GM12878 (cell line): ENCODE measurements at regions not wholly inside any gene's neighbourhood (a gene's known extent, or its start where the extent isn't known, plus 50 kb on each side); places are given as distances from the start of the nearest gene placed in this dataset.

ENCODE experiments used
- ATAC-seq: fragments of 200-7000 bp; cut with Tn5 transposase; 3 replicates; pipeline ENCODE4 v1.9.1; 2020; ENCODE audit warnings: mild to moderate bottlenecking, moderate library complexity
- BruUV-seq: library from RNA; stranded (reverse); fragments of 400-500 nt; replicated peaks from 2 replicates; lab custom pipeline; 2021; lab: Mats Ljungman, UMichigan
- CTCF ChIA-PET: fragments of 300-600 bp; sonication (Branson Sonifier 250); formaldehyde crosslinking; extraction: SDS; loops from one replicate; lab custom pipeline; 2021; ENCODE audit warnings: inconsistent platforms; lab: Yijun Ruan, JAX
- POLR2A ChIA-PET: fragments of 350-600 bp; formaldehyde crosslinking; extraction: SDS; loops from one replicate; lab custom pipeline; 2021; ENCODE audit warnings: inconsistent platforms; lab: Charles Lee
- RAD21 ChIA-PET: fragments of 300-600 bp; sonication (Branson Sonifier 250); formaldehyde crosslinking; loops from one replicate; lab custom pipeline; 2023; ENCODE audit warnings: antibody characterized with exemption; ENCODE audit not compliant: unreplicated experiment; lab: Charles Lee
- SMC1A ChIA-PET: fragments of 300-600 bp; sonication (Branson Sonifier 250); formaldehyde crosslinking; loops from one replicate; lab custom pipeline; 2023; ENCODE audit not compliant: unreplicated experiment, uncharacterized antibody; lab: Charles Lee
- DNase-seq: peaks from one replicate; pipeline ENCODE4 v3.0.0-alpha.2; 2011; ENCODE audit warnings: low read depth, low spot score
- FAIRE-seq: peaks from 3 replicates; lab custom pipeline; 2011; peaks lifted over from hg19 to GRCh38; lab: Jason Lieb, UNC
- H2AFZ ChIP-seq: 2 replicates; pipeline ENCODE4 v1.6.0; 2011; ENCODE audit warnings: low read depth, low read length, control low read depth; ENCODE audit not compliant: control insufficient read depth
- H3K27ac ChIP-seq: 2 replicates; pipeline ENCODE4 v1.5.1; 2011; ENCODE audit warnings: control low read depth; ENCODE audit not compliant: control insufficient read depth, insufficient read depth
- H3K27me3 ChIP-seq, 2 experiments: replicated peaks in 1 of 2; 2 replicates each; pipeline versions ENCODE4 v1.6.0 to v1.6.1; 2011; ENCODE audit warnings: low read length in 1 of 2; ENCODE audit not compliant: control insufficient read depth in 2 of 2, insufficient read depth in 2 of 2
- H3K36me3 ChIP-seq, 2 experiments: 2 replicates each; pipeline ENCODE4 v1.5.1; 2011; ENCODE audit warnings: low read length in 1 of 2; ENCODE audit not compliant: control insufficient read depth in 2 of 2, insufficient read depth in 2 of 2
- H3K4me1 ChIP-seq: 2 replicates; pipeline ENCODE4 v1.6.1; 2011; ENCODE audit warnings: mild to moderate bottlenecking, low read length, moderate library complexity, mixed read lengths; ENCODE audit not compliant: control insufficient read depth, insufficient read depth
- H3K4me2 ChIP-seq: 2 replicates; pipeline ENCODE4 v1.6.0; 2011; ENCODE audit warnings: control low read depth; ENCODE audit not compliant: control insufficient read depth, insufficient read depth
- H3K4me3 ChIP-seq: fragments of 200-600 bp; sonication (generic); 2 replicates; pipeline ENCODE4 v1.5.1; 2016
- H3K79me2 ChIP-seq: 2 replicates; pipeline ENCODE4 v1.6.0; 2011; ENCODE audit warnings: low read length; ENCODE audit not compliant: control insufficient read depth, insufficient read depth
- H3K9ac ChIP-seq: 2 replicates; pipeline ENCODE4 v1.8.0; 2011; ENCODE audit warnings: low read length, control low read depth, mixed read lengths; ENCODE audit not compliant: control insufficient read depth, insufficient read depth
- H3K9me3 ChIP-seq: replicated peaks from 3 replicates; pipeline ENCODE4 v1.5.1; 2011; ENCODE audit warnings: mild to moderate bottlenecking, low read length; ENCODE audit not compliant: control insufficient read depth, insufficient read depth
- H4K20me1 ChIP-seq: 2 replicates; pipeline ENCODE4 v1.6.0; 2011; ENCODE audit not compliant: control insufficient read depth, insufficient read depth
- BRCA1 ChIP-seq: IDR thresholded peaks from 2 replicates; pipeline ENCODE4 v1.6.1; 2011; ENCODE audit warnings: low read depth, low read length, improper control_type of control experiment
- FOXK2 ChIP-seq: fragments of 450-650 bp; IDR thresholded peaks from 2 replicates; pipeline ENCODE4 v1.6.1; 2017; ENCODE audit warnings: mild to moderate bottlenecking, moderate library complexity
- PBX3 ChIP-seq: IDR thresholded peaks from 2 replicates; pipeline ENCODE4 v1.6.1; 2011; ENCODE audit warnings: mild to moderate bottlenecking, low read depth, low read length, moderate library complexity; ENCODE audit not compliant: insufficient replicate concordance
- RBBP5 ChIP-seq: fragments of 200-600 bp; sonication (generic); conservative IDR thresholded peaks from 2 replicates; pipeline ENCODE4 v1.6.1; 2016
- SREBF1 ChIP-seq: IDR thresholded peaks from 2 replicates; pipeline ENCODE4 v1.6.1; 2012; ENCODE audit warnings: mild to moderate bottlenecking, low read length
- SUZ12 ChIP-seq: fragments of 200-600 bp; sonication (generic); IDR thresholded peaks from one replicate; pipeline ENCODE4 v1.6.1; 2018; ENCODE audit warnings: antibody characterized with exemption, mild to moderate bottlenecking; ENCODE audit not compliant: unreplicated experiment
- WGBS: methylation state at CpG from one replicate; pipeline ENCODE4 v1.1.6; 2016; ENCODE audit warnings: low lambda C conversion rate; ENCODE audit not compliant: insufficient replicate concordance, insufficient coverage; ENCODE audit errors: missing lambda C conversion rate; 5-methylcytosine and 5-hydroxymethylcytosine counted together
- in situ Hi-C: fragments of 300-500 bp; cut with MboI; formaldehyde crosslinking; loops from 9 replicates; pipeline ENCODE4 v1.14.3; 2018; ENCODE audit warnings: mixed read lengths
- intact Hi-C: fragments of 100-400 bp; cut with micrococcal nuclease; formaldehyde crosslinking; loops from one replicate; pipeline ENCODE4 v1.14.2; 2022; ENCODE audit not compliant: unreplicated experiment

- intact Hi-C loops: no loop called here
- H3K4me3 ChIP-seq: no peak overlapping the region
- no TSS peak for BruUV-seq
- no peaks in the 10 kb centered on the region for H3K36me3 ChIP-seq
- ATAC-seq (no peak), DNase-seq (no peak), FAIRE-seq (no peak)
- no peaks in the 10 kb centered on the region for H3K9me3 ChIP-seq
- in situ Hi-C loops: no loop called here
- ChIA-PET POLR2A (interaction anchor here (0.7 to 1.1 kb wide), 5 partner anchors 19 to 117 kb away, joined by 3 to 7 read pairs (median 4); no protein-coding TSS in a partner anchor), CTCF (interaction anchor here (1.0 to 2.7 kb wide), 5 partner anchors 8 to 208 kb away, joined by 3 to 11 read pairs (median 4); no protein-coding TSS in a partner anchor), RAD21 (interaction anchor here (0.9 to 22.5 kb wide), 7 partner anchors 9 to 128 kb away, joined by 3 to 517 read pairs (median 3); partner anchors contain the start of gene RASGRP1), SMC1A (interaction anchor here (1.1 to 47.0 kb wide), 8 partner anchors 9 to 159 kb away, joined by 3 to 1803 read pairs (median 18); partner anchors contain the start of gene RASGRP1)
- no peak overlapping the region for H2AFZ ChIP-seq
- no peak overlapping the region for H3K9ac ChIP-seq
- H3K27ac ChIP-seq: no peak overlapping the region
- H3K79me2 ChIP-seq: no peaks in the 10 kb centered on the region
- TF ChIP-seq BRCA1 (no peak), PBX3 (no peak), SUZ12 (no peak), SREBF1 (no peak), RBBP5 (no peak), FOXK2 (no peak)
- WGBS: 41% methylated on average over 5 of the region's 5 CpGs
- H3K27me3 ChIP-seq: no peaks in the 10 kb centered on the region
- H3K4me2 ChIP-seq: no peak overlapping the region
- peaks cover 5% of the 10 kb centered on the region for H3K4me1 ChIP-seq
- H4K20me1 ChIP-seq: no peaks in the 10 kb centered on the region
Measured at GRCh38 chr15:38680775-38681174, 116.2 kb upstream of the RASGRP1 start.
